C4-2B (cell line): ENCODE measurements at regions not wholly inside any gene's neighbourhood (a gene's known extent, or its start where the extent isn't known, plus 50 kb on each side); places are given as distances from the start of the nearest gene placed in this dataset.

ENCODE experiments used
- CTCF ChIP-seq: fragments of 450-650 bp; conservative IDR thresholded peaks from 2 replicates; pipeline ENCODE4 v1.5.1; 2017; ENCODE audit warnings: mild to moderate bottlenecking
- ZFX ChIP-seq: fragments of 450-650 bp; IDR thresholded peaks from 2 replicates; pipeline ENCODE4 v1.6.1; 2017

- no peak for TF ChIP-seq CTCF
- TF ChIP-seq ZFX: no peak
Observed at GRCh38 chr10:106182542-106182941, 982.0 kb downstream of the SORCS1 start.
